ENCODE measurements at regions not wholly inside any gene's neighbourhood (a gene's known extent, or its start where the extent isn't known, plus 50 kb on each side); places are given as distances from the start of the nearest gene placed in this dataset.

DNA sequence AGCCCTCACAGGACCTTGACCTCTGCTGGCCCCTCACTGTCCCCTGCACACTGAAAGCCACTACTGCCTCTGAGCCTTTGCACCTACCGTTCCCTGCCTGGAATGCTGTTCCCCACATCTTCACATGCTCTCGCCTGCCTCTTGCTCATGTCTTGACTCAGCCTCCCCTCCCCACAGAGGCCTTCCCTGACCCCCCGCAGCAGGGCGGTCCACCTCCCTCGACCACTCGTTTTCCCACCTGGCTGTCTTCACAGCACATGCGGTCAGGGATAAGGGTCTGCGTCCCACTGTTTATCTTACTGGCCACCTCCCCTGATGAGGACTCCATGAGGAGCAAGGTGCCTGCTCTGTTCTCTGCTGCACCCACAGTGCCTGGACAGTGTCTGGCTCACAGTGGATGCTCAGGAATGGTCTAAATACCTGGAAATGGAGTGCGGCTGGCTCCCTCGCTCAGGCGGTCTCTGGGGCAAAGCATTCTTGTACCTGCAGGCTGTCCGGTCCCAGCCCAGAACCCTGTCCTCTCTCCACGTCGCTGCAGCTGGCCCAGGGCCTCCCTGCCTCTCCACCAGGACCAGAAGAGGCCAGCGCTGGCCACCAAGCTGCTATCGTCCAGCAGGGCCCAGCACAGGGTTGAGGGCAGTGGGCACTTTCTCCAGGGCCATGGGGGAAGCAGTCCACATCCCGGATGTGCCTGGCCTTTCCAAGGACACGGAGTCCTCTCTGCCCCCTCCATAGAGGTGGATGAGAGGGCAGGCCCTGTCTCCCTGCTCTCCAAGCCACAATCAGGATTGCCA, 107.4 kb downstream of the NCOR2 start:
- TF ChIP-seq, protein P1, sequence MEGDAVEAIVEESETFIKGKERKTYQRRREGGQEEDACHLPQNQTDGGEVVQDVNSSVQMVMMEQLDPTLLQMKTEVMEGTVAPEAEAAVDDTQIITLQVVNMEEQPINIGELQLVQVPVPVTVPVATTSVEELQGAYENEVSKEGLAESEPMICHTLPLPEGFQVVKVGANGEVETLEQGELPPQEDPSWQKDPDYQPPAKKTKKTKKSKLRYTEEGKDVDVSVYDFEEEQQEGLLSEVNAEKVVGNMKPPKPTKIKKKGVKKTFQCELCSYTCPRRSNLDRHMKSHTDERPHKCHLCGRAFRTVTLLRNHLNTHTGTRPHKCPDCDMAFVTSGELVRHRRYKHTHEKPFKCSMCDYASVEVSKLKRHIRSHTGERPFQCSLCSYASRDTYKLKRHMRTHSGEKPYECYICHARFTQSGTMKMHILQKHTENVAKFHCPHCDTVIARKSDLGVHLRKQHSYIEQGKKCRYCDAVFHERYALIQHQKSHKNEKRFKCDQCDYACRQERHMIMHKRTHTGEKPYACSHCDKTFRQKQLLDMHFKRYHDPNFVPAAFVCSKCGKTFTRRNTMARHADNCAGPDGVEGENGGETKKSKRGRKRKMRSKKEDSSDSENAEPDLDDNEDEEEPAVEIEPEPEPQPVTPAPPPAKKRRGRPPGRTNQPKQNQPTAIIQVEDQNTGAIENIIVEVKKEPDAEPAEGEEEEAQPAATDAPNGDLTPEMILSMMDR (IDR thresholded peaks at IDR 0.05; ENCODE audit: low read depth, low read length): no peak
- in situ Hi-C loops (cut with HindIII; ENCODE audit: low sequenced_read_pairs): no loop called here
- H3K4me3 ChIP-seq (ENCODE audit: low read depth, low read length): no peak overlapping the region
- no peak for DNase-seq (ENCODE audit: low read depth, low spot score)

DNA sequence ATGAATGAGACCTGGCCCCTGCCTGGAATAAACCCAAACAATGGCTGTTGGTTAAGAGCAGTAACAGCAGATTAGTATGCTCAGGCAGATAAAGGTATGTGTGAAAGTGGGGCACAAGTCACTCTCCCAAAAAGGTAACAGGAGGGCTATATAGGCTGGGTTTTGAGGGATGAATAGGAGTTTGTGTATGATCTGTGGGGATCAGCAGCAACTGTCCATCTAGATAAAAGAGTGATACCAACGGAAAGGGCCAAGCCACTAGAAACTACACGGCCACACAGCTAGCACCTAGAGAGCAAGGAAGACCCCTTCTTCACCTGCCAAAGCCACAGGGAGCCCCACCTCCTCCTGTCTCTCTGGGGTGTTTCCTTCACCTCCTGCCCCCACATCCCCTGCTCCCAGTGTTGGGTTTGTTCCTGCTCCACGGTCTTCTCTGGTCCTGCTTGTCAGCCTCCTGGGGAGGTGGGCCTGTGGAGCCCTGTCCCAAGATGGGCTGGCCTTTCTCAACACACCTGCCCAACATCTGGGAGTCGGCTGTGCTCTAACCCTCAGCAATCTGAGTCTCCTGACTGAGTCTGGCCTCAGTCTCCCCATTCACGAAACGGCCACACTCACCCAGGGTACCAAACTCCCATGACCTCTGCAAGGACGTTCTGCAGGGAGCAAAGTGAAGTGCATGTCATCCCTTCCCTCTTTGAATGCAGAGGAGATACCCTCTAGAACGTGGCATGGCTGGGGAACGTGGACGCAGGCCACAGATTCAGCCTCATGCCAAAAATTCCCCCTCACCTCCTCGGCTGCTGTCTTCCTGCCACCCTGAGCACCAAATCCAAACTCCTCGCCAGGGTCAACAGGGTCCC, 108.2 kb downstream of the NCOR2 start:
- DNase-seq (ENCODE audit: low read depth, low spot score): no peak
- in situ Hi-C loops (cut with HindIII; ENCODE audit: low sequenced_read_pairs): no loop called here
- no peak overlapping the region for H3K4me3 ChIP-seq (ENCODE audit: low read depth, low read length)
- TF ChIP-seq, protein P1 (IDR thresholded peaks at IDR 0.05; ENCODE audit: low read depth, low read length): no peak

DNA sequence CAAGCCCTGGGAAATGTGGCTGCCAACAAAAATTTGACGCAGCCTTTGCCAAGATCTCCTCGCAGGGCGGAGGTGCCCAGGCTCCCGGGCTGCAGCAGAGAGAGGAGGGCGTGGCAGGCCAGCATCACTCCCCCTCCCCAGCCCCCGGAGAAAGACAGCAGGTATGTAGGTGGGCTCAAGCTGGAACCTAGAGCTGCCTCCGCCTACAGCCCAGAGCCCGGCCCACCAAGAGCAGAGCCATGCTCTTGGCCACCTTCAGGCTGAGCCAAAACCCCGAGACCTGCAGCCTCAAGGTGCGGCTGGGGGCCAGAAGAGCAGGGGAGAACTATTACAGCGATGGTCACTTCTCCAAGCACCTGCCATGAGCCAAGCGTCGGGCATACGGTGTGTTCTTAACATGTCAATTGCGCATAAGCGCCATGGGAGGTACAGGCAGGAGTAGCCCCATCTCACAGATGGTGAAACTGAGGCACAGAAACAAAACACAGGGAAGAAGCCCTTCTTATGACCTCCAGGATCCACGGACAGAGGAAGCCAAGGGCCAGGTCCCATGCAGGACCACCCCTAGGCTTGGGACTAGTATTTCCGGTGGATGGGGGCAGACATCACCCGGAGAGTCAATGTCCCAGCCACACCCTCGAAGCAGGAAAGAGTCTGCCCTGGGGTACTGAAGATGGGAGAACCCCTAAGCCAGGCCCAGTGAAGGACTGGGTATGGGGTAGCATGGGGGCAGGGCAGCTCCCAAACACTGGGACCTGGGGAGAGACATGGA, 109.0 kb downstream of the NCOR2 start:
- TF ChIP-seq, protein P1 (IDR thresholded peaks at IDR 0.05; ENCODE audit: low read depth, low read length): no peak
- in situ Hi-C loops (cut with HindIII; ENCODE audit: low sequenced_read_pairs): no loop called here
- no peak overlapping the region for H3K4me3 ChIP-seq (ENCODE audit: low read depth, low read length)
- DNase-seq (ENCODE audit: low read depth, low spot score): no peak

DNA sequence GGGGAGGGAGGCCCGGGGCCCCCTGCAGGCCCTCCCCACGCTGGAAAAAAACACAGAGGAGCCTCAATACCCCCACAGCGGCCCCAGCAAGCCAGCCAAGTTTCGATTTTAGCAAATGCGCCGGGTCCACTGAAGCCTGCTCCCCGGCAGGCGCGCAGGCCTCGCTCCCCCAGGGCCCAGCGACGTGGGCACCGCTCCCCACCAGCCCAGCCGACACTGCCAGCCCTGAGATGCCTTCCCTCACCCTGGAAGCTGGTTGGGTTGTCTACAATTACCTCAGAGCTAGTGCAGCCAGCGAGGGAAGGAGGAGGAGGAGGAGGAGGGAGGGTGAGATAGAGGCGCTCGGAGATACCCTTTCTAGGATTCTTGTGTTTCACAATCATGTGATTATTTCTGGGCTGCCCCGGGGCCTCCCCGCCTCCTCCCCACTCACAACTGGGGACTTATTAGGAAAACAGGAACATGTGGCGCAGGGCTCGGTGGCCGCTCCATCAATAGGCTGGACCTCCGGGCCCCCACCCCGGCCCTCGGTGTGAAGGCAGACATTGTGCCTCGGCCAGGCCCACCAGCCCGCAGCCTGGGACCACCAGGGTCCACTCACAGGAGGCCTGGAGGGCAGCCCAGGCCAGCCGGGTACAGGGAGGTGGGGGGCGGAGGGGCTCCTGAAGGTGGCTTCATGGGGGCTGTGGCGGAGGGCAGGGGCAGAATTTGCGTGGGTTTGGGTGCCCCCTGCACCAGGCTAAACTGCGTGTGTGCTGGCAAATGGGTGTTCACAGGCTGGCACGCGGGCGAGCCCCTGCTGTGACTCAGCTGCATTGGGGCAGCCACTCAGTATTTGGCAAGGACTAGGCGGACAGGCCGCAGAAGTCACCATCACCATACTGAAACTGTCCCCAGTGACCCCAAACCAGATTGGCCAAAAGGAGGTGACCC, 109.9 kb downstream of the NCOR2 start:
- no peak overlapping the region for H3K4me3 ChIP-seq (ENCODE audit: low read depth, low read length)
- TF ChIP-seq, protein P1 (IDR thresholded peaks at IDR 0.05; ENCODE audit: low read depth, low read length): no peak
- peak; percentile 19 for DNase-seq (ENCODE audit: low read depth, low spot score)
- in situ Hi-C loops (cut with HindIII; ENCODE audit: low sequenced_read_pairs): no loop called here

DNA sequence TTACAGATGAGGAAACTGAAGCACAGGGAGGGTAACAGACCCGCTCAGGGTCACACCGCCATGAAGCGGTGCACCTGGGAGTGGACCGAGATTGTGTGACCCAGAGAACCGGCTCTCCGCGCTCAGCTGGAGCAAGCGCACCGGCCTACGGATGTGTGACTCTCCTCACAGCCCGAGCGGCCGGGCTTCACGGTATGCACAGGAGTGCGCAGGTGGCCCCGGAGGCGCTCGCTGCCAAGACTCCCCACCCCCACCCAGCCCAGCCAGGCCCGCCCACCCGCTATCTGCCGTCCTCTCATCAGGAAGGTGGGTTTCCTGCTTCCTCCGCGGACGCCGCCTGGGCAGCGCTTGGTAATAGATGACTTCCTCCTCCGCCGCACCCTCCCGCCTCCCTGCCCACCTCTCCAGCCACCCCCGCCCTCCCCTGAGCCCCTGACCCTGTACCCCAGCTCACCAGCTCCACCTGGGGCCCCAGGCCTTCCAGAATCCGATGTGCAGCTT, 110.7 kb downstream of the NCOR2 start:
- H3K4me3 ChIP-seq (ENCODE audit: low read depth, low read length): no peak overlapping the region
- no peak for DNase-seq (ENCODE audit: low read depth, low spot score)
- in situ Hi-C loops (cut with HindIII; ENCODE audit: low sequenced_read_pairs): no loop called here

More for the DNA sequence above, 110.7 kb downstream of the NCOR2 start:
- TF ChIP-seq, protein P1 (IDR thresholded peaks at IDR 0.05; ENCODE audit: low read depth, low read length): no peak
